Suprapubic skin (tissue), 4 donors: ENCODE measurements at regions not wholly inside any gene's neighbourhood (a gene's known extent, or its start where the extent isn't known, plus 50 kb on each side); places are given as distances from the start of the nearest gene placed in this dataset.

Experiments used
- CTCF ChIP-seq, 2 donors: fragments of 200-600 bp in 1 of 2; fragments of 450-650 bp in 1 of 2; sonication (generic) in 1 of 2; IDR thresholded peaks; one replicate each; pipeline ENCODE4 v1.5.1; 2016 to 2019; ENCODE audit warnings: antibody characterized with exemption in 2 of 2, mild to moderate bottlenecking in 1 of 2, moderate library complexity in 1 of 2
- EP300 ChIP-seq: sonication (generic); formaldehyde crosslinking; IDR thresholded peaks from one replicate; pipeline ENCODE4 v1.6.1; 2017; ENCODE audit warnings: antibody characterized with exemption
- POLR2A ChIP-seq, 2 donors: fragments of 450-650 bp; IDR thresholded peaks; one replicate each; pipeline ENCODE4 v1.6.1; 2017; ENCODE audit warnings: antibody characterized with exemption in 2 of 2, mild to moderate bottlenecking in 2 of 2, moderate library complexity in 2 of 2
- POLR2AphosphoS5 ChIP-seq, 3 donors: sonication (generic); formaldehyde crosslinking; IDR thresholded peaks; one replicate each; pipeline ENCODE4 v1.6.1; 2017; ENCODE audit warnings: antibody characterized with exemption in 3 of 3

GRCh38 chr16:6249863-6250262, 1082.8 kb upstream of the RBFOX1 start:
- TF ChIP-seq CTCF (IDR thresholded peaks at IDR 0.05), result no peak
- TF ChIP-seq POLR2A (IDR thresholded peaks at IDR 0.05), result no peak
- TF ChIP-seq POLR2AphosphoS5 (IDR thresholded peaks at IDR 0.05), result no peak
- TF ChIP-seq EP300, result no peak
